Duodenal mucosa (tissue), 2 donors: ENCODE measurements at regions not wholly inside any gene's neighbourhood (a gene's known extent, or its start where the extent isn't known, plus 50 kb on each side); places are given as distances from the start of the nearest gene placed in this dataset.
"Not testable (repeated sequence)": the region's sequence is repeated elsewhere in the genome, so short reads cannot be mapped to it uniquely, and the experiment has no call there.

Experiments
- H3K27ac ChIP-seq: one replicate; pipeline ENCODE4 v1.7.0; 2013; ENCODE audit warnings: low read depth, low read length
- H3K27me3 ChIP-seq, 2 donors: one replicate each; pipeline ENCODE4 v1.7.0; 2013; ENCODE audit warnings: low read length in 2 of 2, control low read depth in 1 of 2; ENCODE audit not compliant: insufficient read depth in 2 of 2, control insufficient read depth in 1 of 2
- H3K36me3 ChIP-seq, 2 donors: one replicate each; pipeline ENCODE4 v1.7.0; 2013; ENCODE audit warnings: low read length in 2 of 2, control low read depth in 1 of 2; ENCODE audit not compliant: insufficient read depth in 2 of 2, control insufficient read depth in 1 of 2
- H3K4me1 ChIP-seq, 2 donors: one replicate each; pipeline ENCODE4 v1.7.0; 2013; ENCODE audit warnings: low read length in 2 of 2, control low read depth in 1 of 2; ENCODE audit not compliant: insufficient read depth in 2 of 2, control insufficient read depth in 1 of 2
- H3K4me3 ChIP-seq, 2 donors: one replicate each; pipeline ENCODE4 v1.7.0; 2013; ENCODE audit warnings: low read length in 2 of 2, low read depth in 1 of 2
- H3K9ac ChIP-seq, 2 donors: one replicate each; pipeline ENCODE4 v1.7.0; 2013; ENCODE audit warnings: low read length in 2 of 2, low read depth in 1 of 2
- H3K9me3 ChIP-seq, 2 donors: one replicate each; pipeline ENCODE4 v1.7.0; 2013; ENCODE audit warnings: low read length in 2 of 2, control low read depth in 1 of 2; ENCODE audit not compliant: control insufficient read depth in 1 of 2

GRCh38 chr22:44571566-44572413 is 73.8 kb upstream of the RTL6 start:
- no peaks in the 10 kb centered on the region for H3K9me3 ChIP-seq
- no peak overlapping the region for H3K9ac ChIP-seq
- H3K4me1 ChIP-seq = no peaks in the 10 kb centered on the region
- H3K27me3 ChIP-seq = peaks cover 0 to 12% of the 10 kb centered on the region in 2 donors
- no peaks in the 10 kb centered on the region for H3K36me3 ChIP-seq
- no peak overlapping the region for H3K4me3 ChIP-seq
- no peak overlapping the region for H3K27ac ChIP-seq

GRCh38 chr22:44570476-44571445 is 72.7 kb upstream of the RTL6 start:
- Histone ChIP-seq H3K9ac (no peak overlapping the region), H3K9me3 (no peaks in the 10 kb centered on the region), H3K27ac (no peak overlapping the region), H3K27me3 (peaks cover 0 to 8% of the 10 kb centered on the region in 2 donors), H3K36me3 (no peaks in the 10 kb centered on the region), H3K4me1 (no peaks in the 10 kb centered on the region), H3K4me3 (no peak overlapping the region)

- no peak overlapping the region for H3K9ac ChIP-seq
- H3K4me1 ChIP-seq = no peaks in the 10 kb centered on the region
- peaks cover 0 to 4% of the 10 kb centered on the region in 2 donors for H3K27me3 ChIP-seq
- H3K4me3 ChIP-seq = no peak overlapping the region
- H3K9me3 ChIP-seq = no peaks in the 10 kb centered on the region
- H3K36me3 ChIP-seq = no peaks in the 10 kb centered on the region
- no peak overlapping the region for H3K27ac ChIP-seq
These were observed 71.5 kb upstream of the RTL6 start for GRCh38 chr22:44569561-44569991.

GRCh38 chr22:44567846-44568493 is 69.9 kb upstream of the RTL6 start:
- H3K9ac ChIP-seq = no peak overlapping the region
- no peaks in the 10 kb centered on the region for H3K9me3 ChIP-seq
- H3K27ac ChIP-seq = no peak overlapping the region
- no peaks in the 10 kb centered on the region for H3K36me3 ChIP-seq
- H3K27me3 ChIP-seq = peaks cover 0 to 4% of the 10 kb centered on the region in 2 donors
- no peaks in the 10 kb centered on the region for H3K4me1 ChIP-seq
- no peak overlapping the region for H3K4me3 ChIP-seq

GRCh38 chr22:44567378-44567841 is 69.4 kb upstream of the RTL6 start:
- H3K9me3 ChIP-seq, H3K36me3 ChIP-seq, H3K9ac ChIP-seq, H3K27me3 ChIP-seq, H3K27ac ChIP-seq, H3K4me3 ChIP-seq, H3K4me1 ChIP-seq: not testable (repeated sequence)

- H3K27ac ChIP-seq = no peak overlapping the region
- peaks cover 0 to 4% of the 10 kb centered on the region in 2 donors for H3K27me3 ChIP-seq
- H3K9me3 ChIP-seq = no peaks in the 10 kb centered on the region
- H3K4me3 ChIP-seq = no peak overlapping the region
- H3K36me3 ChIP-seq = no peaks in the 10 kb centered on the region
- H3K9ac ChIP-seq = no peak overlapping the region
- no peaks in the 10 kb centered on the region for H3K4me1 ChIP-seq
These were observed 68.9 kb upstream of the RTL6 start for GRCh38 chr22:44566911-44567310.

- not testable (repeated sequence) for H3K36me3 ChIP-seq, H3K4me1 ChIP-seq, H3K27me3 ChIP-seq, H3K27ac ChIP-seq, H3K4me3 ChIP-seq, H3K9ac ChIP-seq, H3K9me3 ChIP-seq
These were observed 64.6 kb upstream of the RTL6 start for GRCh38 chr22:44562651-44563050.

- no peaks in the 10 kb centered on the region for H3K9me3 ChIP-seq
- no peak overlapping the region for H3K9ac ChIP-seq
- no peak overlapping the region for H3K4me3 ChIP-seq
- no peaks in the 10 kb centered on the region for H3K27me3 ChIP-seq
- no peak overlapping the region for H3K27ac ChIP-seq
- H3K4me1 ChIP-seq = no peaks in the 10 kb centered on the region
- no peaks in the 10 kb centered on the region for H3K36me3 ChIP-seq
These were observed 63.3 kb upstream of the RTL6 start for GRCh38 chr22:44561139-44561840.

- not testable (repeated sequence) for H3K4me1 ChIP-seq, H3K27me3 ChIP-seq, H3K36me3 ChIP-seq, H3K27ac ChIP-seq, H3K9me3 ChIP-seq, H3K9ac ChIP-seq, H3K4me3 ChIP-seq
These were observed 60.6 kb upstream of the RTL6 start for GRCh38 chr22:44558671-44559070.
